Naive thymus-derived CD4-positive, alpha-beta T cell (primary cell): ENCODE measurements at regions not wholly inside any gene's neighbourhood (a gene's known extent, or its start where the extent isn't known, plus 50 kb on each side); places are given as distances from the start of the nearest gene placed in this dataset.
A peak's percentile ranks its signal among the peaks of the same experiment; 100 is the strongest.
"Not testable (repeated sequence)": the region's sequence is repeated elsewhere in the genome, so short reads cannot be mapped to it uniquely, and the experiment has no call there.

Experiments
- ATAC-seq: fragments of 150-1000 bp; cut with Tn5 transposase; 2 replicates; pipeline ENCODE4 v1.10.0; 2021; ENCODE audit warnings: mild to moderate bottlenecking, moderate library complexity
- CTCF ChIA-PET: fragments of 350-600 bp; sonication (Branson Sonifier 250); formaldehyde crosslinking; loops from one replicate; lab custom pipeline; 2021; ENCODE audit warnings: antibody characterized with exemption; lab: Charles Lee
- POLR2A ChIA-PET: fragments of 350-600 bp; sonication (Branson Sonifier 250); formaldehyde crosslinking; loops from one replicate; lab custom pipeline; 2021; ENCODE audit warnings: antibody characterized with exemption, inconsistent platforms; lab: Charles Lee
- DNase-seq, 9 donors: peaks; one replicate each; pipeline versions ENCODE4 v3.0.0 to v3.0.0-alpha.2; 2020 to 2022; ENCODE audit warnings: mixed read lengths in 1 of 9
- H3K27ac ChIP-seq: one replicate; pipeline ENCODE4 v1.7.0; 2013; ENCODE audit warnings: mild to moderate bottlenecking, low read depth, low read length, moderate library complexity
- H3K27me3 ChIP-seq, 2 donors: one replicate each; pipeline ENCODE4 v1.7.0; 2013; ENCODE audit warnings: low read length in 2 of 2, mild to moderate bottlenecking in 2 of 2, moderate library complexity in 2 of 2; ENCODE audit not compliant: control insufficient read depth in 2 of 2, insufficient read depth in 2 of 2
- H3K36me3 ChIP-seq, 3 experiments: 1 replicate in 2 of 3; 2 replicates in 1 of 3; pipeline ENCODE4 v1.7.0; 2013; ENCODE audit warnings: low read length in 3 of 3, mild to moderate bottlenecking in 3 of 3, moderate library complexity in 1 of 3; ENCODE audit not compliant: insufficient read depth in 3 of 3, control insufficient read depth in 2 of 3
- H3K4me1 ChIP-seq, 2 donors: one replicate each; pipeline ENCODE4 v1.7.0; 2013; ENCODE audit warnings: low read length in 2 of 2, mild to moderate bottlenecking in 2 of 2, moderate library complexity in 1 of 2; ENCODE audit not compliant: control insufficient read depth in 2 of 2, insufficient read depth in 2 of 2
- H3K4me3 ChIP-seq: 2 replicates; pipeline ENCODE4 v1.7.0; 2013; ENCODE audit warnings: mild to moderate bottlenecking, low read length
- H3K9me3 ChIP-seq, 3 experiments: 1 replicate in 2 of 3; 2 replicates in 1 of 3; pipeline ENCODE4 v1.7.0; 2013; ENCODE audit warnings: low read length in 3 of 3; ENCODE audit not compliant: control insufficient read depth in 2 of 3
- H3K27ac Mint-ChIP-seq, 9 donors: one replicate each; pipeline ENCODE4 v1.8.0; 2020 to 2022; ENCODE audit warnings: mixed read lengths in 9 of 9, mild to moderate bottlenecking in 8 of 9, moderate library complexity in 5 of 9, inconsistent platforms in 2 of 9
- H3K27me3 Mint-ChIP-seq, 5 donors: one replicate each; pipeline ENCODE4 v1.8.0; 2021 to 2022; ENCODE audit warnings: mixed read lengths in 5 of 5, mild to moderate bottlenecking in 1 of 5
- H3K36me3 Mint-ChIP-seq, 5 donors: one replicate each; pipeline ENCODE4 v1.8.0; 2020 to 2022; ENCODE audit warnings: mixed read lengths in 5 of 5, mild to moderate bottlenecking in 3 of 5, inconsistent platforms in 1 of 5
- H3K4me1 Mint-ChIP-seq, 7 donors: one replicate each; pipeline ENCODE4 v1.8.0; 2020 to 2022; ENCODE audit warnings: mixed read lengths in 7 of 7, mild to moderate bottlenecking in 3 of 7, inconsistent platforms in 1 of 7
- H3K4me3 Mint-ChIP-seq, 10 donors: one replicate each; pipeline ENCODE4 v1.8.0; 2020 to 2022; ENCODE audit warnings: mild to moderate bottlenecking in 10 of 10, mixed read lengths in 10 of 10, moderate library complexity in 6 of 10, inconsistent platforms in 2 of 10
- H3K9me3 Mint-ChIP-seq, 11 donors: one replicate each; pipeline ENCODE4 v1.8.0; 2020 to 2022; ENCODE audit warnings: mixed read lengths in 11 of 11, mild to moderate bottlenecking in 4 of 11, inconsistent platforms in 1 of 11, moderate library complexity in 1 of 11
- intact Hi-C, 2 donors: fragments of 100-400 bp; cut with micrococcal nuclease; formaldehyde crosslinking; loops; one replicate each; pipeline ENCODE4 v1.15.1; 2023

DNA sequence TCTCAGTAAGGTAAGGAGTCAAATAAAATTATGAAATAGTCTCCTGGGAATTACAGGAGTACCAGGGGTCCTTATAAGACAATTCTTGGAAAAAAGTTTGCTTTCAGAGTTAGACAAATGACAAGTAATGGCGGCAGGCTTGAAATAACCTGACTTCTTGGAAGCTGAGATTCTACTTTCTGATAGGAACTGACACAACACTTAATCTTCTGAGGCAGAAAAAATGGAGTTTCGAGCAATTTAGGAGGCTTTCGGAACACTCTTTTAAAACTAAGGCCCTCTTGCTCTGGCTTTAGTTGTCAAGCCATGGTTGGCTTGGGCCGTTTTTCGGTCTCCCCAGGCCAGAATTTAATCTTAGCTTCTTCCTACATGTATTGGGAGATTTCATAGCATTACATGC lies 260.0 kb downstream of the GATA3 start:
- Histone ChIP-seq H3K27ac (no peak overlapping the region), H3K4me3 (no peak overlapping the region), H3K36me3 (no peaks in the 10 kb centered on the region), H3K9me3 (no peaks in the 10 kb centered on the region), H3K4me1 (no peaks in the 10 kb centered on the region), H3K27me3 (no peaks in the 10 kb centered on the region)
- Mint-ChIP-seq H3K4me3 (no peak overlapping the region), H3K9me3 (peaks cover 0 to 14% (median 0%) of the 10 kb centered on the region in 11 donors), H3K4me1 (peaks cover 0 to 35% (median 3%) of the 10 kb centered on the region in 7 donors), H3K27ac (peak overlapping the region in 2 of 9 donors; percentile 6 to 8), H3K36me3 (peaks cover 0 to 19% (median 0%) of the 10 kb centered on the region in 5 donors), H3K27me3 (no peaks in the 10 kb centered on the region)
- ChIA-PET POLR2A (no interaction called here), CTCF (interaction anchor here (0.8 kb wide), 1 partner anchor 116 kb away, joined by 3 read pairs; no protein-coding TSS in a partner anchor)
- no peak for ATAC-seq
- no peak for DNase-seq
- intact Hi-C loops: no loop called here

- peak overlapping the region in 1 of 9 donors; percentile 53 for H3K27ac Mint-ChIP-seq
- Histone ChIP-seq H3K9me3 (no peaks in the 10 kb centered on the region), H3K27me3 (no peaks in the 10 kb centered on the region), H3K36me3 (no peaks in the 10 kb centered on the region), H3K4me3 (no peak overlapping the region), H3K4me1 (no peaks in the 10 kb centered on the region), H3K27ac (no peak overlapping the region)
- H3K9me3 Mint-ChIP-seq: peaks cover 0 to 18% (median 0%) of the 10 kb centered on the region in 11 donors
- CTCF ChIA-PET: no interaction called here
- H3K36me3 Mint-ChIP-seq: peaks cover 0 to 22% (median 0%) of the 10 kb centered on the region in 5 donors
- ATAC-seq (no peak), DNase-seq (no peak)
- intact Hi-C loops: no loop called here
- H3K4me1 Mint-ChIP-seq: peaks cover 0 to 38% (median 3%) of the 10 kb centered on the region in 7 donors
- H3K4me3 Mint-ChIP-seq: no peak overlapping the region
- POLR2A ChIA-PET: no interaction called here
- H3K27me3 Mint-ChIP-seq: no peaks in the 10 kb centered on the region
These were observed 261.1 kb downstream of the GATA3 start for GRCh38 chr10:8315619-8316021.

DNA sequence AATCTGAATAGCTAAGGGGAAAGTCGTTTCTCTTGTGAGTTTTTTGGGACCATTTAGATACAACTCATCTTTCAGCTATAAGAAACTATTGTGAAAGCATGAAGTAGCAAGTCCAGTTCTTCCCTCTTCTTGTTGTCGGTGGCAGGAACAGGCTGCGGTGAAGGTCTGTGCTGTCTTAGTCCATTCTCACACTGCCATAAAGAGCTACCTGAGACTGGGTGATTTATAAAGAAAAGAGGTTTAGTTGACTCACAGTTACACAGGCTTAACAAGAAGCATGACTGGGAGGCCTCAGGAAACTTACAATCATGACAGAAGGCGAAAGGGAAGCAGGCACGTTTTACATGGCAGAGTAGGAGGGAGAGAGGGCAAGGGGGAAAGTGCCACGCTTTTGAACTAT lies 261.8 kb downstream of the GATA3 start:
- Mint-ChIP-seq H3K27ac (no peak overlapping the region), H3K4me1 (peaks cover 0 to 39% (median 3%) of the 10 kb centered on the region in 7 donors), H3K27me3 (no peaks in the 10 kb centered on the region), H3K4me3 (no peak overlapping the region), H3K9me3 (peaks cover 0 to 18% (median 0%) of the 10 kb centered on the region in 11 donors), H3K36me3 (peaks cover 0 to 22% (median 0%) of the 10 kb centered on the region in 5 donors)
- no peaks in the 10 kb centered on the region for H3K36me3 ChIP-seq
- ChIA-PET CTCF (no interaction called here), POLR2A (no interaction called here)
- H3K4me3 ChIP-seq: no peak overlapping the region
- no peaks in the 10 kb centered on the region for H3K27me3 ChIP-seq
- no peaks in the 10 kb centered on the region for H3K4me1 ChIP-seq
- intact Hi-C loops: no loop called here
- no peak overlapping the region for H3K27ac ChIP-seq
- no peaks in the 10 kb centered on the region for H3K9me3 ChIP-seq
- ATAC-seq (no peak), DNase-seq (no peak)

- CTCF ChIA-PET, H3K4me3 Mint-ChIP-seq, intact Hi-C loops, H3K36me3 ChIP-seq, H3K27me3 ChIP-seq, H3K9me3 ChIP-seq, H3K27me3 Mint-ChIP-seq, H3K9me3 Mint-ChIP-seq, H3K27ac Mint-ChIP-seq, DNase-seq, H3K4me3 ChIP-seq, H3K27ac ChIP-seq, H3K4me1 ChIP-seq, ATAC-seq: not testable (repeated sequence)
- POLR2A ChIA-PET: interaction anchor here (0.9 kb wide), 2 partner anchors 13 to 20 kb away, joined by 4 to 5 read pairs; no protein-coding TSS in a partner anchor
- Mint-ChIP-seq H3K36me3 (peaks cover 0 to 13% (median 0%) of the 10 kb centered on the region in 5 donors), H3K4me1 (peaks cover 0 to 32% (median 0%) of the 10 kb centered on the region in 7 donors)
These were observed 263.9 kb downstream of the GATA3 start for GRCh38 chr10:8318429-8318828.

DNA sequence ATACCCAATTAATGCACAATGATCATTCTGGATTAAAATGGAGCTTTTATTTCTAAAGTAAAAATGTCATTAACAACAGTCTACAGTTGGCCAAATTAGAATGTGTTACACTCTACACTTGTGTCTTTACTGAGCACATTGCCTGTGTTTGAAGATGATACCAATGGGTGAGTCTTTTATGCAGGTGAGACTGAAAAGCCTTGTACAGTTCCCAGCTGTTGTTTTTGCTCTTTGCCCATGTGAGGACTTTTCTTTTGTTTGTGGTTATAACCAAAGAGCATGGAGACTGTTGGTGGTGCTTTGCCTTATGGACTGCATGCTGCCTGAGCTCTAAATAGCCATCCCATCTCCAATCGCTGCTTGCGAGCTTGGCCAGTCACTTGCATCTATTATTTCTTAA lies 264.5 kb downstream of the GATA3 start:
- intact Hi-C loops: no loop called here
- H3K27ac Mint-ChIP-seq: no peak overlapping the region

DNA sequence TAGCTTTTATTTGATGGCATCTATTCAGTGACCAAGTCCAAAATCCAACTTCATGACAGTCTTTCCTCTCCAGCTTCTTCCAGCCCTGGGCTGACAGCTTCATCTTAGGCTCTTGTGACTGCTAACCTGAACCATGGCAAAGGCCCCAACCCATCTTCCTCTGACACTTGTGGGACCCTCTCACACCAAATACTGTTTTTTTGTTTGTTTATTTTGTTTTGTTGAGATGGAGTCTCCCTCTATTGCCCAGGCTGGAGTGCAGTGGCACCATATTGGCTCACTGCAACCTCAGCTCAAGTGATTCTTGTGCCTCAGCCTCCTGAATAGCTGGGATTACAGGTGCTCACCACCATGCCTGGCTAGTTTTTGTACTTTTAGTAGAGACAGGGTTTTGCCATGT lies 265.2 kb downstream of the GATA3 start:
- H3K27ac ChIP-seq: no peak overlapping the region
- H3K4me3 ChIP-seq: no peak overlapping the region
- H3K4me1 Mint-ChIP-seq: peaks cover 0 to 32% (median 0%) of the 10 kb centered on the region in 7 donors
- peaks cover 0 to 11% (median 0%) of the 10 kb centered on the region in 5 donors for H3K36me3 Mint-ChIP-seq
- peaks cover 0 to 5% (median 0%) of the 10 kb centered on the region in 5 donors for H3K27me3 Mint-ChIP-seq
- H3K4me3 Mint-ChIP-seq: no peak overlapping the region
- no peaks in the 10 kb centered on the region for H3K9me3 ChIP-seq
- ATAC-seq: no peak
- H3K36me3 ChIP-seq: no peaks in the 10 kb centered on the region
- no peaks in the 10 kb centered on the region for H3K4me1 ChIP-seq
- no peak overlapping the region for H3K27ac Mint-ChIP-seq
- CTCF ChIA-PET: no interaction called here
- no peak for DNase-seq
- intact Hi-C loops: no loop called here
- H3K9me3 Mint-ChIP-seq: peaks cover 0 to 7% (median 0%) of the 10 kb centered on the region in 11 donors
- no peaks in the 10 kb centered on the region for H3K27me3 ChIP-seq
- POLR2A ChIA-PET: interaction anchor here (0.7 kb wide), 1 partner anchor 263 kb away, joined by 4 read pairs; no protein-coding TSS in a partner anchor

More for the DNA sequence above, 264.5 kb downstream of the GATA3 start:
- Mint-ChIP-seq H3K27me3 (peaks cover 0 to 5% (median 0%) of the 10 kb centered on the region in 5 donors), H3K4me1 (peaks cover 0 to 35% (median 0%) of the 10 kb centered on the region in 7 donors), H3K36me3 (peaks cover 0 to 13% (median 0%) of the 10 kb centered on the region in 5 donors), H3K4me3 (no peak overlapping the region), H3K9me3 (peaks cover 0 to 7% (median 0%) of the 10 kb centered on the region in 11 donors)
- no peaks in the 10 kb centered on the region for H3K9me3 ChIP-seq
- no peak overlapping the region for H3K27ac ChIP-seq
- ATAC-seq (no peak), DNase-seq (no peak)
- ChIA-PET CTCF (no interaction called here), POLR2A (interaction anchor here (0.9 kb wide), 2 partner anchors 12 to 21 kb away, joined by 4 to 5 read pairs; no protein-coding TSS in a partner anchor)
- H3K27me3 ChIP-seq: no peaks in the 10 kb centered on the region
- H3K36me3 ChIP-seq: no peaks in the 10 kb centered on the region
- H3K4me3 ChIP-seq: no peak overlapping the region
- no peaks in the 10 kb centered on the region for H3K4me1 ChIP-seq

- H3K9me3 Mint-ChIP-seq: peaks cover 0 to 4% (median 0%) of the 10 kb centered on the region in 11 donors
- no peak overlapping the region for H3K4me3 Mint-ChIP-seq
- no peak overlapping the region for H3K27ac Mint-ChIP-seq
- DNase-seq (no peak), ATAC-seq (no peak)
- no peaks in the 10 kb centered on the region for H3K4me1 ChIP-seq
- no peaks in the 10 kb centered on the region for H3K27me3 ChIP-seq
- intact Hi-C loops: no loop called here
- CTCF ChIA-PET: interaction anchor here (0.6 kb wide), 2 partner anchors 1182 to 1402 kb away, joined by 3 read pairs; no protein-coding TSS in a partner anchor
- no peaks in the 10 kb centered on the region for H3K36me3 ChIP-seq
- H3K27ac ChIP-seq: no peak overlapping the region
- no peaks in the 10 kb centered on the region for H3K9me3 ChIP-seq
- POLR2A ChIA-PET: no interaction called here
- H3K36me3 Mint-ChIP-seq: peaks cover 0 to 10% (median 0%) of the 10 kb centered on the region in 5 donors
- H3K4me3 ChIP-seq: no peak overlapping the region
- peaks cover 0 to 14% (median 0%) of the 10 kb centered on the region in 5 donors for H3K27me3 Mint-ChIP-seq
- peaks cover 8 to 40% (median 17%) of the 10 kb centered on the region in 7 donors for H3K4me1 Mint-ChIP-seq
These were observed 267.5 kb downstream of the GATA3 start for GRCh38 chr10:8321990-8322389.
